Central memory CD4-positive, alpha-beta T cell (primary cell): ENCODE measurements at regions not wholly inside any gene's neighbourhood (a gene's known extent, or its start where the extent isn't known, plus 50 kb on each side); places are given as distances from the start of the nearest gene placed in this dataset.

Experiments
- DNase-seq: peaks from one replicate; pipeline ENCODE4 v3.0.0; 2022

- DNase-seq, result no peak
Observed at GRCh38 chr10:129396021-129396722, 70.9 kb upstream of the MGMT start.

- no peak for DNase-seq
Observed at GRCh38 chr10:129397198-129397974, 69.7 kb upstream of the MGMT start.

GRCh38 chr10:129398711-129399141 lies 68.3 kb upstream of the MGMT start:
- no peak for DNase-seq

- no peak for DNase-seq
Observed at GRCh38 chr10:129400426-129400825, 66.6 kb upstream of the MGMT start.

GRCh38 chr10:129402459-129402858 lies 64.6 kb upstream of the MGMT start:
- no peak for DNase-seq

DNA sequence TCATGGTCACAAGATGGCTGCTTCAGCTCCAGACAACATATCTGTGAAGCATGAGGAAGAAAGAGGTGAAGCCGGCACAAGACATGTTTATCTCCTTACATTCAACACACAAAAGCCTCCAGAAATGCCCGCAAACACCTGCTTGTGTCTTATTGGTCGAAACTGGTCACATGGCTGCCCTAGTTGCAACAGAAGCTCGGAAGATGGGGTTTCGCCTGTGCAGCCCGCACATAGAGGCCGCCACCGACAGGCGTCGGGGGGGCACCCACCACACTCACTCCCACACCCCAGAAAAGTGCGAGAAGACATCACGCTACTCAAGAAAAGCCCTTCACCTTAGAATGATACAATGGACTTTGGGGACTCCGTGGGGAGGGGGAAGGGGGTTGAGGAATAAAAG lies 63.0 kb upstream of the MGMT start:
- no peak for DNase-seq

- no peak for DNase-seq
Observed at GRCh38 chr10:129405389-129405788, 61.7 kb upstream of the MGMT start.

GRCh38 chr10:129410688-129411392 lies 56.2 kb upstream of the MGMT start:
- no peak for DNase-seq

DNA sequence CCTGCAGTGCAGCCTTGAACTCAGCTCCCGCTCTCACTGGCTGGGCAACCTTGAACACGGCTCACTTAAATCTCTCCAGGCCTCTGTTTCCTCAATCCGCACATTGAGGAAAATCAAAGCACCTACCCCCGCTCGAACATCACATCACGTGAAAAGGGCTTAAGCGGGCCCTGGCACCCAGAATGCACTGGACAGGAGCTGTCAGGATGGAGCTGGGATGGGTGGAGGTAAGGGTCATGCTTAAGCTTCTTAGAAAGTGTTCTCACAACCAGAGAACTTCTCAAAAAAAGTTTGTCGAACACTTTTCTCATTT lies 55.7 kb upstream of the MGMT start:
- no peak for DNase-seq

DNA sequence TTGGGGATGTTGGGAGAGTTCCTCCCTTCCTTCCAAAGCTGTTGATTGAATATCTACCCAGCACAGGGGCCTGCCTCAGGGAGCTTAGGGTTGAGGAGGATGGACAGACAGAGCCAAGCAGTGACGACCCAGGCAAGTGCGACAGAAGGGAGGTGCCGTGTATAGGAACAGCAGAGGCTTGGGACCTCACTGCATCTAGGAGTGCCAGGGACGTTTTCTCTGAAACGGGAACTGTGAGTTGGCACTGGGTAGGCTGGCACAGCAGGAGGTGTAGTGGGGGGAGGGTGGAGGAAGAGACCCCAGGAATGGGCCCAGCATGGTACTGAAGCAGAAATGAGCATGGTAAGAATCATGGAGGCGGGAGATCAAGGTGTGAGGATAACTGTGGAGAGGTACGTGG lies 55.3 kb upstream of the MGMT start:
- no peak for DNase-seq

DNA sequence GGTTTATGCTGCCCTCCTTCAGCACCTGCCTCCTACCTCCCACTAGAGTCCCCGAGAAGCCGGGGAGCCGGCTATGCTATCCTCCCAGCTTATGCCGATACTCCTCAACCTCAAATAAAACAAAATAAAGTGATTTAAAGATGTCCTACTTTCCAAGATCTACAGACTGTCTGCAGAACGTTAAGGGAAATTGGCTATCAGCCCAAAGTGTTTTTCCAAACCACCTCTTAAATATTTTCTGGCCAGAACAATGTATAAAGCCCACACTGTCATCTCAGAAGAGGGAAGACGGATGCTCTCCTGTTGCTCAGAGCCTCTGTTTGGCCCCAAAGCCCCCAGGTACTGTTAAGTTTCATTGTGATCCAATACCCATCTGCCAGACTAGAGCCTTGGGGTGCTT lies 54.0 kb upstream of the MGMT start:
- no peak for DNase-seq

DNA sequence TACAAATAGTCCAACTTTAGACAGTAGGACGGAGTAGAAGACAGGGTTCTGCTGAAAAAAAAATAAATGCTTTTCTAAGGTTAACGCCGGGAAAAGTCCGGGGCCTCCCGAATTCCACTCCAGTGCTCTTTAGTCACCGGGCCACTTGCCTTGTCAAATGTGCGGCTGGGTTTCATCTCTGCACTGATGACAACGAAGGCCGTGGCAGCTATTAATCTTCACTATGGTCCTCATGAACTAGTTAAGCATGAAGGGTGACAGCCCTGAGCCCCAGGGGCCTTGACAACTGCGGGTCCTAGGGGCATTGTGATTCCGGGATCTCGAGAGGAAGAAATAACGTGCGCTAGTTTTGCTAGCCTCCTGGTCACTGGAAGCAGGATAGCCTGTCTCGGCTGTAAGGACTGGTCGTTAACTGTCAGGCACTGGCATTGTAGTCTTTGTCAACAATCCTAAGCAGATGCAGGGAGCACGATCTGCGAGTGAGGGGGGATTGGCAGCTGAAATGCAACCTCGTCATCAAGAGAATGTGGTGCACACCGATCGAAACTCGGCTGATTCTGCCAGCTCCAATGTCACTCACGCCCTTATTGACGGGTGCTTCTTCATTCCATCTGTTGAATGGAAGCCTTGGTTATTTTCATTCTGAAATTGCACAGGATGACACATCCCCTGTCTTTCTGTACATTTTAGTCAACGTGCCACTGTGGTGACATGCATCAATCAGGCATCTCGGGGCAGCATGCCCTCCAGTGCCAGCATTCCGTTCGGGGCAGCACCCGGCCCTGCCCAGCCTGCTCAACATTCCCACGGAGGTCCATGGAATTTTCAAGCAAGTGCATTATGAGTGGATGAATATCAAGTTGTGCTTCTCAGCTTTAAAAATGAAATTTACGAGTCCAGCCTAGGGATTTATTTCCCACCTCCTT lies 51.6 kb upstream of the MGMT start:
- DNase-seq, result no peak

DNA sequence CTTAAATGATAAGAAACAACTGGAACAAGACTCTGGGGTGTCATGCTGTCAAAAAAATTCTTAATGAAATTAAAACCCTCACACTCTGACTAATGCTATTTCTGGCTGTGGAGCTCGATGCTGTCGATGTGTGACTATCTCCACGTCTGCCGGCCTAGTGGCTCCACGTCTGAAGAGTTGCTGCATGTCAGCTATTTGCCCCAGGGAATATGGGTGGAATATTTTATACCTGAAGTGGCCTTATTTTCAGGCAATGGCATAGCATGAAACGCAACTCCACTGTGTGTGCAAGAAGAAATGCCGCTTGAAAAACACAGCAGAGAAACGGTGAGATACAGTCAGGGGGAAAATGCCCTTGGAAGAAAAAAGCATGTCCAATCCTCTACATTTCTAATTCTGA lies 50.9 kb upstream of the MGMT start:
- no peak for DNase-seq

- DNase-seq, result no peak
Observed at GRCh38 chr10:129416956-129417765, 49.9 kb upstream of the MGMT start.
